Thoracic aorta (tissue), 2 donors: ENCODE measurements at regions not wholly inside any gene's neighbourhood (a gene's known extent, or its start where the extent isn't known, plus 50 kb on each side); places are given as distances from the start of the nearest gene placed in this dataset.

ENCODE experiments used
- ATAC-seq: fragments of 150-250 bp; one replicate; pipeline ENCODE4 v1.8.0; 2017; ENCODE audit warnings: low read depth; ENCODE audit not compliant: insufficient number of reproducible peaks, low FRiP score
- DNase-seq: peaks from one replicate; pipeline ENCODE4 v3.0.0-alpha.2; 2020; ENCODE audit warnings: low spot score
- H3K27ac ChIP-seq, 2 donors: fragments of 200-600 bp; sonication (generic); 1 replicate in 1 of 2; 2 replicates in 1 of 2; pipeline ENCODE4 v1.5.1; 2016; ENCODE audit warnings: mild to moderate bottlenecking in 2 of 2, moderate library complexity in 2 of 2
- H3K27me3 ChIP-seq: fragments of 200-600 bp; sonication (generic); replicated peaks from 2 replicates; pipeline ENCODE4 v1.6.0; 2016; ENCODE audit warnings: mild to moderate bottlenecking; ENCODE audit not compliant: insufficient read depth
- H3K36me3 ChIP-seq: fragments of 200-600 bp; sonication (generic); one replicate; pipeline ENCODE4 v1.5.1; 2016
- H3K4me1 ChIP-seq, 2 donors: fragments of 200-600 bp; sonication (generic); 1 replicate in 1 of 2; 2 replicates in 1 of 2; pipeline versions ENCODE4 v1.5.1 to v1.6.0; 2016; ENCODE audit warnings: low read depth in 2 of 2, mild to moderate bottlenecking in 1 of 2; ENCODE audit not compliant: control insufficient read depth in 1 of 2
- H3K4me3 ChIP-seq: fragments of 200-600 bp; sonication (generic); 2 replicates; pipeline ENCODE4 v1.5.1; 2016; ENCODE audit warnings: mild to moderate bottlenecking
- H3K9me3 ChIP-seq: fragments of 200-600 bp; sonication (generic); 2 replicates; pipeline ENCODE4 v1.5.1; 2016
- CTCF ChIP-seq: fragments of 200-600 bp; sonication (generic); IDR thresholded peaks from one replicate; pipeline ENCODE4 v1.5.1; 2019; ENCODE audit warnings: antibody characterized with exemption

- no peak for DNase-seq
- no peak for TF ChIP-seq CTCF
- Histone ChIP-seq H3K27ac (no peak overlapping the region), H3K36me3 (no peaks in the 10 kb centered on the region), H3K9me3 (no peaks in the 10 kb centered on the region), H3K27me3 (no peaks in the 10 kb centered on the region), H3K4me1 (peaks cover 0 to 22% of the 10 kb centered on the region in 2 donors), H3K4me3 (no peak overlapping the region)
- no peak for ATAC-seq
Observed at GRCh38 chr21:32141318-32141633, 137.6 kb downstream of the MIS18A start.

GRCh38 chr21:32140604-32141317 is 138.1 kb downstream of the MIS18A start:
- H3K27ac ChIP-seq: no peak overlapping the region
- H3K4me3 ChIP-seq: no peak overlapping the region
- no peak for TF ChIP-seq CTCF
- no peaks in the 10 kb centered on the region for H3K27me3 ChIP-seq
- no peak for DNase-seq
- peaks cover 0 to 26% of the 10 kb centered on the region in 2 donors for H3K4me1 ChIP-seq
- no peak for ATAC-seq
- no peaks in the 10 kb centered on the region for H3K9me3 ChIP-seq
- no peaks in the 10 kb centered on the region for H3K36me3 ChIP-seq

GRCh38 chr21:32140151-32140550 is 138.7 kb downstream of the MIS18A start:
- no peaks in the 10 kb centered on the region for H3K9me3 ChIP-seq
- H3K4me3 ChIP-seq: no peak overlapping the region
- H3K27me3 ChIP-seq: no peaks in the 10 kb centered on the region
- no peak for DNase-seq
- no peaks in the 10 kb centered on the region for H3K36me3 ChIP-seq
- no peak overlapping the region for H3K27ac ChIP-seq
- peaks cover 0 to 30% of the 10 kb centered on the region in 2 donors for H3K4me1 ChIP-seq
- no peak for TF ChIP-seq CTCF
- ATAC-seq: no peak

GRCh38 chr21:32138658-32139057 is 140.2 kb downstream of the MIS18A start:
- Histone ChIP-seq H3K27ac (no peak overlapping the region), H3K27me3 (no peaks in the 10 kb centered on the region), H3K4me1 (peaks cover 0 to 30% of the 10 kb centered on the region in 2 donors), H3K36me3 (no peaks in the 10 kb centered on the region), H3K4me3 (no peak overlapping the region), H3K9me3 (no peaks in the 10 kb centered on the region)
- no peak for DNase-seq
- no peak for TF ChIP-seq CTCF
- ATAC-seq: no peak

- Histone ChIP-seq H3K27me3 (no peaks in the 10 kb centered on the region), H3K9me3 (no peaks in the 10 kb centered on the region), H3K4me3 (no peak overlapping the region), H3K4me1 (peaks cover 0 to 24% of the 10 kb centered on the region in 2 donors), H3K36me3 (no peaks in the 10 kb centered on the region), H3K27ac (no peak overlapping the region)
- ATAC-seq (no peak), DNase-seq (no peak)
- no peak for TF ChIP-seq CTCF
Observed at GRCh38 chr21:32137931-32138330, 140.9 kb downstream of the MIS18A start.
